ENCODE measurements at regions not wholly inside any gene's neighbourhood (a gene's known extent, or its start where the extent isn't known, plus 50 kb on each side); places are given as distances from the start of the nearest gene placed in this dataset.

DNA sequence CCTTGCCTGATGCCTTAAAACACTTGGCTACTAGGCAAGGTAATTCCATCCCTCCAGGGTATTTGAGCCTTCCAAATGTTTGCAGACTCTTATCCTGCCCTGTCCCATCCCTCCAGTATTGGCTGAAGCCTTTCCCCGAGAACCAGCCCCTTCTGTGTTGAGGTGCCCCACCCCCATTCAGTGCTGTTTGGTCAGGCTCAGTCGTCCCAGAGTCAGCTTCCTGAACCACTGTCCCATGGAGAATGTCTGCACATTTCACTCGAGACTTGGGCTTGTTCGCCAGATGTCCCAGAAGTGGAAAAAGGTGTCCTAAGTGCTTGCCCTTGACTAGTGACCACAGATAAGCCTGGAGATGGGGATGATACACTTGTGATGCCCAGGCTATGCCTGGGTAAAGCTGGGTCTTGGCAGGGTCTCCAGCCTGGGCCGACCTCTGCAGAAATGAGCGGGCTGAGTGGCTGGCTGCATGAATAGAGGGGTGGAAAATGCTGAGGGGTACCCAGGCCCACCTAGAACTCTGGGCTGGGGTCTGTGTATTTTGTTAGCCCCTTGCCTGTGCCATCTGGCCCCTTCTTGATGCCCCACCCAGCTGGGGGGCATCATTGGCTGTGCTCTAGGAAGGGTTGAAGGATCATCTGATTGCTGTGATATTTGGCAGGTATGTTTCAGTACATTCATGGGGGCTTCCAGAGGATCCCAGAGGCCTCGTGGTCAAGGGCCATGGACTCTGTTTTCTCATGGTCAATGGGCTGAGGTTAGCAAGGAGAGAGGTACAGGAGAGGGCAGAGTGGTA, 178.4 kb downstream of the MACROH2A1 start:
- no TSS peak for BruUV-seq (replicated peaks)

More for the DNA sequence above, 178.4 kb downstream of the MACROH2A1 start:
- Histone ChIP-seq H4K20me1 (replicated peaks; ENCODE audit: control insufficient read depth, extremely low read depth, insufficient read depth, low read length) (no peaks in the 10 kb centered on the region), H3K27me3 (ENCODE audit: control insufficient read depth in 2 of 2, insufficient read depth in 2 of 2, low read length in 2 of 2) (peaks cover 3 to 6% of the 10 kb centered on the region in 2 experiments), H3K9ac (replicated peaks; ENCODE audit: extremely low read depth, insufficient read depth, low read length) (no peak overlapping the region), H3K4me3 (replicated peaks in 1 of 3; ENCODE audit: insufficient read depth in 1 of 3, low read depth in 1 of 3, low read length in 3 of 3) (no peak overlapping the region), H3K36me3 (ENCODE audit: control insufficient read depth in 2 of 2, extremely low read depth in 1 of 2, insufficient read depth in 2 of 2, low read length in 2 of 2) (no peaks in the 10 kb centered on the region), H3K27ac (ENCODE audit: insufficient read depth, low read depth, low read length) (no peak overlapping the region), H3K79me2 (ENCODE audit: control insufficient read depth, insufficient read depth, low read length) (no peaks in the 10 kb centered on the region), H2AFZ (ENCODE audit: low read depth, low read length) (no peak overlapping the region), H3K9me3 (replicated peaks; ENCODE audit: control insufficient read depth, insufficient read depth, low read length) (no peaks in the 10 kb centered on the region), H3K4me2 (ENCODE audit: insufficient read depth, low read length) (no peak overlapping the region), H3K9me1 (replicated peaks; ENCODE audit: control insufficient read depth, extremely low read depth, insufficient read depth, low read length) (no peaks in the 10 kb centered on the region), H3K4me1 (ENCODE audit: control insufficient read depth, extremely low read depth, insufficient read depth, low read length) (no peaks in the 10 kb centered on the region)
- dilution Hi-C loops (cut with MboI; ENCODE audit: extremely low pct_ligation_motif_present, low sequenced_read_pairs) (no loop called here), intact Hi-C loops (cut with micrococcal nuclease) (no loop called here)
- DNase-seq (ENCODE audit: low read depth, low spot score) (no peak), FAIRE-seq (no peak)
- POLR2A ChIA-PET, result no interaction called here
- CTCF ChIA-PET, result no interaction called here
- TF ChIP-seq GATA2 (IDR thresholded peaks at IDR 0.05; ENCODE audit: insufficient read depth, insufficient read length, low read depth, low read length) (no peak), POLR2A (IDR thresholded peaks at IDR 0.05; ENCODE audit: low read depth, low read length) (no peak), FOS (IDR thresholded peaks at IDR 0.05; ENCODE audit: borderline replicate concordance, insufficient read depth, low read length) (no peak), JUN (IDR thresholded peaks at IDR 0.05; ENCODE audit: borderline replicate concordance, insufficient read depth, insufficient read length, low read depth) (no peak), EZH2 (IDR thresholded peaks at IDR 0.05; ENCODE audit: borderline replicate concordance, low read depth, low read length, severe bottlenecking) (no peak), MYC (IDR thresholded peaks at IDR 0.05; ENCODE audit: low read depth, low read length) (no peak), POLR2AphosphoS5 (IDR thresholded peaks at IDR 0.05; ENCODE audit: insufficient read depth, low read depth, low read length) (no peak)
- TF ChIP-seq, protein P1, sequence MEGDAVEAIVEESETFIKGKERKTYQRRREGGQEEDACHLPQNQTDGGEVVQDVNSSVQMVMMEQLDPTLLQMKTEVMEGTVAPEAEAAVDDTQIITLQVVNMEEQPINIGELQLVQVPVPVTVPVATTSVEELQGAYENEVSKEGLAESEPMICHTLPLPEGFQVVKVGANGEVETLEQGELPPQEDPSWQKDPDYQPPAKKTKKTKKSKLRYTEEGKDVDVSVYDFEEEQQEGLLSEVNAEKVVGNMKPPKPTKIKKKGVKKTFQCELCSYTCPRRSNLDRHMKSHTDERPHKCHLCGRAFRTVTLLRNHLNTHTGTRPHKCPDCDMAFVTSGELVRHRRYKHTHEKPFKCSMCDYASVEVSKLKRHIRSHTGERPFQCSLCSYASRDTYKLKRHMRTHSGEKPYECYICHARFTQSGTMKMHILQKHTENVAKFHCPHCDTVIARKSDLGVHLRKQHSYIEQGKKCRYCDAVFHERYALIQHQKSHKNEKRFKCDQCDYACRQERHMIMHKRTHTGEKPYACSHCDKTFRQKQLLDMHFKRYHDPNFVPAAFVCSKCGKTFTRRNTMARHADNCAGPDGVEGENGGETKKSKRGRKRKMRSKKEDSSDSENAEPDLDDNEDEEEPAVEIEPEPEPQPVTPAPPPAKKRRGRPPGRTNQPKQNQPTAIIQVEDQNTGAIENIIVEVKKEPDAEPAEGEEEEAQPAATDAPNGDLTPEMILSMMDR (IDR thresholded peaks at IDR 0.05; ENCODE audit: extremely low read depth in 1 of 2, insufficient read depth in 1 of 2, low read depth in 1 of 2, low read length in 2 of 2), result no peak
- TF ChIP-seq, protein P2, sequence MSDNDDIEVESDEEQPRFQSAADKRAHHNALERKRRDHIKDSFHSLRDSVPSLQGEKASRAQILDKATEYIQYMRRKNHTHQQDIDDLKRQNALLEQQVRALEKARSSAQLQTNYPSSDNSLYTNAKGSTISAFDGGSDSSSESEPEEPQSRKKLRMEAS (IDR thresholded peaks at IDR 0.05; ENCODE audit: insufficient read depth, insufficient read length), result no peak
